Neural progenitor cell (in vitro differentiated cells): ENCODE measurements at regions not wholly inside any gene's neighbourhood (a gene's known extent, or its start where the extent isn't known, plus 50 kb on each side); places are given as distances from the start of the nearest gene placed in this dataset.
"Not testable (repeated sequence)": the region's sequence is repeated elsewhere in the genome, so short reads cannot be mapped to it uniquely, and the experiment has no call there.

Experiments
- DNase-seq: peaks from one replicate; pipeline ENCODE4 v3.0.0-alpha.2; 2016; ENCODE audit warnings: low spot score
- H2AFZ ChIP-seq: fragments of 200-600 bp; sonication (generic); replicated peaks from 2 replicates; pipeline ENCODE4 v1.6.1; 2016; ENCODE audit warnings: antibody characterized with exemption
- H3F3A ChIP-seq: fragments of 200-600 bp; sonication (generic); 2 replicates; pipeline ENCODE4 v1.6.1; 2016; ENCODE audit warnings: antibody characterized with exemption, low read depth
- H3K27ac ChIP-seq: fragments of 200-600 bp; sonication (generic); 2 replicates; pipeline ENCODE4 v1.5.1; 2016; ENCODE audit warnings: mild to moderate bottlenecking
- H3K27me3 ChIP-seq: fragments of 200-600 bp; sonication (generic); 2 replicates; pipeline ENCODE4 v1.6.1; 2016; ENCODE audit warnings: mild to moderate bottlenecking, moderate library complexity
- H3K36me3 ChIP-seq: fragments of 200-600 bp; sonication (generic); 2 replicates; pipeline ENCODE4 v1.5.1; 2016
- H3K4me1 ChIP-seq: fragments of 200-600 bp; sonication (generic); 2 replicates; pipeline ENCODE4 v1.6.1; 2016; ENCODE audit warnings: mixed run types
- H3K4me2 ChIP-seq: fragments of 200-600 bp; sonication (generic); 2 replicates; pipeline ENCODE4 v1.6.1; 2016
- H3K4me3 ChIP-seq: fragments of 200-600 bp; sonication (generic); 2 replicates; pipeline ENCODE4 v1.5.1; 2016
- H3K79me2 ChIP-seq: fragments of 200-600 bp; sonication (generic); 2 replicates; pipeline ENCODE4 v1.6.1; 2016; ENCODE audit warnings: low read depth
- H3K9ac ChIP-seq: fragments of 200-600 bp; sonication (generic); 2 replicates; pipeline ENCODE4 v1.6.1; 2016
- H3K9me3 ChIP-seq: fragments of 200-600 bp; sonication (generic); 2 replicates; pipeline ENCODE4 v1.5.1; 2016; ENCODE audit warnings: low read depth
- H4K20me1 ChIP-seq: fragments of 200-600 bp; sonication (generic); 2 replicates; pipeline ENCODE4 v1.6.1; 2016; ENCODE audit warnings: low read depth
- H3K27ac Mint-ChIP-seq: 3 replicates; pipeline ENCODE4 v1.8.0; 2021; ENCODE audit warnings: mixed read lengths
- H3K27me3 Mint-ChIP-seq: 2 replicates; pipeline ENCODE4 v1.8.0; 2022; ENCODE audit warnings: low read depth, mild to moderate bottlenecking, inconsistent platforms, moderate library complexity, mixed read lengths; ENCODE audit not compliant: insufficient read depth
- H3K36me3 Mint-ChIP-seq: 3 replicates; pipeline ENCODE4 v1.8.0; 2021; ENCODE audit warnings: mixed read lengths
- H3K4me1 Mint-ChIP-seq: 3 replicates; pipeline ENCODE4 v1.8.0; 2021; ENCODE audit warnings: mixed read lengths
- H3K4me3 Mint-ChIP-seq: 3 replicates; pipeline ENCODE4 v1.8.0; 2021; ENCODE audit warnings: mild to moderate bottlenecking, moderate library complexity, mixed read lengths
- H3K9me3 Mint-ChIP-seq: 3 replicates; pipeline ENCODE4 v1.8.0; 2020; ENCODE audit warnings: mixed read lengths
- EZH2 ChIP-seq: fragments of 200-600 bp; sonication (generic); IDR thresholded peaks from 2 replicates; pipeline ENCODE4 v1.6.1; 2017; ENCODE audit warnings: antibody characterized with exemption, mild to moderate bottlenecking, moderate library complexity
- EZH2phosphoT487 ChIP-seq: fragments of 200-600 bp; sonication (generic); IDR thresholded peaks from 2 replicates; pipeline ENCODE4 v1.6.1; 2017; ENCODE audit warnings: antibody characterized with exemption
- TF ChIP-seq, protein P1 (sequence below): fragments of 200-600 bp; sonication (generic); IDR thresholded peaks from 2 replicates; pipeline ENCODE4 v1.5.1; 2017; ENCODE audit warnings: antibody characterized with exemption, mild to moderate bottlenecking

DNA sequence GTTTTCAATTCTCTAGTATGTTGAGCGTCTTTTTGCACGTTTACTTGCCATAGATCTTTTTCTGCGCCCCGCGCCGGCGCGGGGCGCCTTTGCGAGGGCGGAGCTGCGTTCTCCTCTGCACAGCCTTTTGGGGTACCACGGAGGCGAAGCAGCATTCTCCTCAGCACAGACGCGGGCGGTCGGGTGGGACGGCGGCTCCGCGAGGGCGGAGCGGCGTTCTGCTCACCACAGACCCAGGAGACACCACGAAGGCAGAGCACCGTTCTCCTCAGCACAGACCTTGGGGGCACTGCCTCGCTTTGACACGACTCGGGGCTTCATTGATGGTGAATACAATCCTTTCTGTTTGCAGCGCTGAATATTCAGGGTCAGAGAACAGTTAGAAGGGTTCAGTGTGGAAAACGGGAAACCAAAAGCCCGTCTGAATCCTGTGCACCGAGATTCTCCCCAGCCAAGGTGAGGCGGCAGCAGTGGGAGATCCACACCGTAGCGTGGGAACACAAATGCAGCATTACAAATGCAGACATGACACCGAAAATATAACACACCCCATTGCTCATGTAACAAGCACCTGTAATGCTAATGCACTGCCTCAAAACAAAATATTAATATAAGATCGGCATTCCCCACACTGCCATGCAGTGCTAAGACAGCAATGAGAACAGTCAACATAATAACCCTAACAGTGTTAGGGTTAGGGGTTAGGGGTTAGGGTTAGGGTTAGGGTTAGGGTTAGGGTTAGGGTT is 190.7 kb upstream of the VIPR2 start:
- H3K36me3 ChIP-seq, H3K4me3 ChIP-seq, H3K9me3 Mint-ChIP-seq, H3K4me1 ChIP-seq, H3K4me3 Mint-ChIP-seq, H2AFZ ChIP-seq, H3F3A ChIP-seq, H3K9ac ChIP-seq, H3K27me3 ChIP-seq, H3K4me2 ChIP-seq, H3K79me2 ChIP-seq, H3K4me1 Mint-ChIP-seq, H3K27ac Mint-ChIP-seq, H3K27ac ChIP-seq, H3K36me3 Mint-ChIP-seq, H3K27me3 Mint-ChIP-seq, H4K20me1 ChIP-seq, H3K9me3 ChIP-seq: not testable (repeated sequence)
- peak; percentile 2 for DNase-seq

DNA sequence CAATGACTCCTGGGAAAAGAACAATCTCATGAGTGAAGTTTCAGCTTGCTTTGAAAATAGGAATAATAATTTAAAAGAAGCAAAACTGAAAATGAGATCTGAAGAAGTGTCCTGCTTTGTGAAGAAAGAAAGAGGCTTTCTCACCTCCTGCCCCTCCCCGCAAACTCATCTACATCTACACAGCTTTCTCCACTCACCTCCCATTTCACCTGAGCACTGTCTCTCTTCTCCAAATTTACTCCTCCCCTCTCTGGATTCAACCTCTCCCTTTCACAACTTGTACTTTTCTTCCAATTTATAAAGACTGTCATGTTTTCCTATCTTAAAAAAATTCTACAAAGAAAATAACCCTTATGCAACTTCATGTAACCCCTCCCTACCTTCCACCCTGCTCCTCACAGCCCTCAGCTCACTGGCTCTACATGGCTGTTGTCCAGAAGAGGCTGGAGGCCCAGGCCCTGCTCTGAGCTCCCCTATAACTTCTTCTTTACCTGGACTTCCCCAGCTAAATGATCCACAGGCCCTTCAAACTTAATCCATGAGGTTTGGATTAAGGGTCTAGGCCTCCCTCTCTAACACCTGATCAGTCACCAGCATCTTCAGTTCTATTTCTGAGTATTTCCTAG is 188.3 kb upstream of the VIPR2 start:
- not testable (repeated sequence) for H3K27me3 Mint-ChIP-seq, H4K20me1 ChIP-seq, H3K9ac ChIP-seq, H3K4me3 ChIP-seq, H3K79me2 ChIP-seq, H2AFZ ChIP-seq, H3K4me1 Mint-ChIP-seq, H3K27ac Mint-ChIP-seq, H3K4me1 ChIP-seq, H3K4me2 ChIP-seq, H3K36me3 Mint-ChIP-seq, H3F3A ChIP-seq, H3K27me3 ChIP-seq, H3K9me3 ChIP-seq, H3K36me3 ChIP-seq, DNase-seq, H3K27ac ChIP-seq, H3K4me3 Mint-ChIP-seq
- peaks cover 16% of the 10 kb centered on the region for H3K9me3 Mint-ChIP-seq

DNA sequence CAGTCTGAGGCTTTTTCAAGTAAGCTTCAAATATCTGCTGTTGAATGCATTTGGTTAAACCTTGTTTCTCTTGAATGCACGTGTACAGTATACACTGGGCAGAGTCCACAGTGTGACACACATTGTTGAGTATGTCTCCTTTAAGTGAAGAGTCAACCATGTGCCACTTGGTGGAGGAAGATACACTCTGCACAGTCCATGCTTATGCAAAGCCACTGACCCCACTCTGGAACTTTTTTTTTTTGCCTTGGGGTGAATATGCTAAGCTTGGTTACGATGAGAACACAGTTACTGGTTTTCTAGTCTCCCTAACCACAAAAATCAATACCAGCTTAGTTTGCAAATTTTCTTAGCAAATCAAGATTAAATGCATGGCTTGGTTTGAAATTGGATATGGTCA is 186.8 kb upstream of the VIPR2 start:
- Histone ChIP-seq H3K4me2 (no peak overlapping the region), H3K4me3 (no peak overlapping the region), H2AFZ (no peak overlapping the region), H3K36me3 (peaks cover 3% of the 10 kb centered on the region), H3K27ac (no peak overlapping the region), H3K9me3 (peaks cover 6% of the 10 kb centered on the region), H4K20me1 (no peaks in the 10 kb centered on the region), H3F3A (no peaks in the 10 kb centered on the region), H3K27me3 (no peaks in the 10 kb centered on the region), H3K79me2 (no peaks in the 10 kb centered on the region), H3K4me1 (no peaks in the 10 kb centered on the region), H3K9ac (no peak overlapping the region)
- Mint-ChIP-seq H3K4me1 (no peaks in the 10 kb centered on the region), H3K27ac (no peak overlapping the region), H3K36me3 (peaks cover 3% of the 10 kb centered on the region), H3K27me3 (peaks cover 9% of the 10 kb centered on the region), H3K9me3 (peaks cover 29% of the 10 kb centered on the region), H3K4me3 (no peak overlapping the region)
- TF ChIP-seq EZH2phosphoT487, result no peak
- TF ChIP-seq, protein P1, sequence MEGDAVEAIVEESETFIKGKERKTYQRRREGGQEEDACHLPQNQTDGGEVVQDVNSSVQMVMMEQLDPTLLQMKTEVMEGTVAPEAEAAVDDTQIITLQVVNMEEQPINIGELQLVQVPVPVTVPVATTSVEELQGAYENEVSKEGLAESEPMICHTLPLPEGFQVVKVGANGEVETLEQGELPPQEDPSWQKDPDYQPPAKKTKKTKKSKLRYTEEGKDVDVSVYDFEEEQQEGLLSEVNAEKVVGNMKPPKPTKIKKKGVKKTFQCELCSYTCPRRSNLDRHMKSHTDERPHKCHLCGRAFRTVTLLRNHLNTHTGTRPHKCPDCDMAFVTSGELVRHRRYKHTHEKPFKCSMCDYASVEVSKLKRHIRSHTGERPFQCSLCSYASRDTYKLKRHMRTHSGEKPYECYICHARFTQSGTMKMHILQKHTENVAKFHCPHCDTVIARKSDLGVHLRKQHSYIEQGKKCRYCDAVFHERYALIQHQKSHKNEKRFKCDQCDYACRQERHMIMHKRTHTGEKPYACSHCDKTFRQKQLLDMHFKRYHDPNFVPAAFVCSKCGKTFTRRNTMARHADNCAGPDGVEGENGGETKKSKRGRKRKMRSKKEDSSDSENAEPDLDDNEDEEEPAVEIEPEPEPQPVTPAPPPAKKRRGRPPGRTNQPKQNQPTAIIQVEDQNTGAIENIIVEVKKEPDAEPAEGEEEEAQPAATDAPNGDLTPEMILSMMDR, result no peak
- TF ChIP-seq EZH2, result no peak
- no peak for DNase-seq

- no peaks in the 10 kb centered on the region for H3K4me1 Mint-ChIP-seq
- H3K9me3 Mint-ChIP-seq, result peaks cover 27% of the 10 kb centered on the region
- Histone ChIP-seq H3K27ac (no peak overlapping the region), H3K27me3 (no peaks in the 10 kb centered on the region), H3K9me3 (peaks cover 6% of the 10 kb centered on the region), H3K9ac (no peak overlapping the region), H2AFZ (no peak overlapping the region), H3K4me3 (no peak overlapping the region), H3K4me2 (no peak overlapping the region), H3K4me1 (no peaks in the 10 kb centered on the region), H3K79me2 (no peaks in the 10 kb centered on the region), H3F3A (no peaks in the 10 kb centered on the region), H4K20me1 (no peaks in the 10 kb centered on the region), H3K36me3 (peaks cover 3% of the 10 kb centered on the region)
- H3K36me3 Mint-ChIP-seq, result no peaks in the 10 kb centered on the region
- no peak overlapping the region for H3K4me3 Mint-ChIP-seq
- no peak overlapping the region for H3K27ac Mint-ChIP-seq
- peaks cover 7% of the 10 kb centered on the region for H3K27me3 Mint-ChIP-seq
- DNase-seq, result no peak
- TF ChIP-seq EZH2 (no peak), EZH2phosphoT487 (no peak)
- TF ChIP-seq, protein P1, result no peak
Observed at GRCh38 chr7:159329818-159330378, 185.2 kb upstream of the VIPR2 start.
